Progenitor cell of endocrine pancreas (in vitro differentiated cells): ENCODE measurements at regions not wholly inside any gene's neighbourhood (a gene's known extent, or its start where the extent isn't known, plus 50 kb on each side); places are given as distances from the start of the nearest gene placed in this dataset.
A peak's percentile ranks its signal among the peaks of the same experiment; 100 is the strongest.
"Not testable (repeated sequence)": the region's sequence is repeated elsewhere in the genome, so short reads cannot be mapped to it uniquely, and the experiment has no call there.

Experiments used
- DNase-seq: peaks from one replicate; pipeline ENCODE4 v3.0.0; 2021; ENCODE audit warnings: low spot score; ENCODE audit not compliant: unreplicated experiment
- H3K27ac Mint-ChIP-seq: 2 replicates; pipeline ENCODE4 v1.8.0; 2021; ENCODE audit warnings: mild to moderate bottlenecking, moderate library complexity, mixed read lengths
- H3K27me3 Mint-ChIP-seq: 2 replicates; pipeline ENCODE4 v1.8.0; 2021; ENCODE audit warnings: mixed read lengths
- H3K36me3 Mint-ChIP-seq: 2 replicates; pipeline ENCODE4 v1.8.0; 2022; ENCODE audit warnings: mixed read lengths; ENCODE audit not compliant: insufficient read depth
- H3K4me1 Mint-ChIP-seq: 2 replicates; pipeline ENCODE4 v1.8.0; 2021; ENCODE audit warnings: low read depth, mixed read lengths
- H3K4me3 Mint-ChIP-seq: 2 replicates; pipeline ENCODE4 v1.8.0; 2021; ENCODE audit warnings: low read depth, mild to moderate bottlenecking, moderate library complexity, mixed read lengths
- H3K9me3 Mint-ChIP-seq: 2 replicates; pipeline ENCODE4 v1.8.0; 2021; ENCODE audit warnings: low read depth, mixed read lengths
- TF ChIP-seq, protein P1 (sequence below): fragments of 200-600 bp; sonication (generic); IDR thresholded peaks from one replicate; pipeline ENCODE4 v1.5.0; 2021; ENCODE audit warnings: antibody characterized with exemption, mild to moderate bottlenecking; ENCODE audit not compliant: unreplicated experiment

DNA sequence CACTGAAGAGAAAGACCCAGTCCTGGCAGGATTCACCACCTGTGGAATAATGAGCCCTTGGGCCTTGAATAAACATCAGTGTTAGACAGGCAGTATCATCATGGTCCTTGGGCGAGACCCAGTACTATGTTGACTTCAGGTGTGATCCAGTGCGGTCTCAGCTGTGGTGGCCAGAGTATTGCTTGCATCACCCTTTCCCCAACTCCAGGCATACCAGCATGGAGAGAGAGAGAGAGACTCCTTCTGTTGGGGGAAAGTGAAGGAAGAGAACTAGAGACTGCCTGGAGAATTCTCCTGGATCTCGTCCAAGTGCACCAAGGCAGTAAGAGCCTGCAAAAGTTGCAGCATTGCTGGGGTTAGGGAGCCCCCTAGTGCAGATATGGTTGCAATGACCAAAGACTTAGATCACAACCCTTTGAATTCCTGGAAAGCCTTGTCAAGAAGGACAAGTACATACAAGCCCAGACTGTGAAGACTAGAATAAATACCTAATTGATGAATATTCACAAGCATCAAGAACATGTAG is 61.1 kb upstream of the VAMP7 start:
- Mint-ChIP-seq H3K4me3 (no peak overlapping the region), H3K27ac (no peak overlapping the region)

DNA sequence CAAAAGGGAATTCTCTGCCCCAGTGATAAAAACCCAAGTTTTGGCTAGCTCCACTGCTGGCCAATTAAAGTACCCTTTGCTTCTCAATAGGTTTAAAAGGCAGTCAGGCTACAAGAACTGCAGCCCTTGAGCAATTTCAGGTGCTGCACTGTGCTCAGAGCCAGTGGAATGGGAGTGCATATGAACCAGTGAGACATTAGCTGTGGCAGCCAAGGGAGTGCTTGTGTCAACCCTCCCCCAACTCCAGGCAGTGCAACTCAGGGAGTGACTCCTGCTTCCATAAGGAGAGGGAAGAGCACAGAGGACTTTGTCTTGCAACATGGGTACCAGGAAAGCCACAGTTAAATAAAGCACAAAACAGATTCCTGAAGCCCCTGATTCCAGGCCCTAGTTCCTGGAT is 61.6 kb upstream of the VAMP7 start:
- no peak for DNase-seq
- no peaks in the 10 kb centered on the region for H3K36me3 Mint-ChIP-seq

More for the DNA sequence above, 61.1 kb upstream of the VAMP7 start:
- Mint-ChIP-seq H3K27me3 (no peaks in the 10 kb centered on the region), H3K4me1 (no peaks in the 10 kb centered on the region), H3K9me3 (peaks cover 45% of the 10 kb centered on the region), H3K36me3 (no peaks in the 10 kb centered on the region)
- TF ChIP-seq, protein P1, sequence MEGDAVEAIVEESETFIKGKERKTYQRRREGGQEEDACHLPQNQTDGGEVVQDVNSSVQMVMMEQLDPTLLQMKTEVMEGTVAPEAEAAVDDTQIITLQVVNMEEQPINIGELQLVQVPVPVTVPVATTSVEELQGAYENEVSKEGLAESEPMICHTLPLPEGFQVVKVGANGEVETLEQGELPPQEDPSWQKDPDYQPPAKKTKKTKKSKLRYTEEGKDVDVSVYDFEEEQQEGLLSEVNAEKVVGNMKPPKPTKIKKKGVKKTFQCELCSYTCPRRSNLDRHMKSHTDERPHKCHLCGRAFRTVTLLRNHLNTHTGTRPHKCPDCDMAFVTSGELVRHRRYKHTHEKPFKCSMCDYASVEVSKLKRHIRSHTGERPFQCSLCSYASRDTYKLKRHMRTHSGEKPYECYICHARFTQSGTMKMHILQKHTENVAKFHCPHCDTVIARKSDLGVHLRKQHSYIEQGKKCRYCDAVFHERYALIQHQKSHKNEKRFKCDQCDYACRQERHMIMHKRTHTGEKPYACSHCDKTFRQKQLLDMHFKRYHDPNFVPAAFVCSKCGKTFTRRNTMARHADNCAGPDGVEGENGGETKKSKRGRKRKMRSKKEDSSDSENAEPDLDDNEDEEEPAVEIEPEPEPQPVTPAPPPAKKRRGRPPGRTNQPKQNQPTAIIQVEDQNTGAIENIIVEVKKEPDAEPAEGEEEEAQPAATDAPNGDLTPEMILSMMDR, result peak; percentile 68
- peak; percentile 32 for DNase-seq

DNA sequence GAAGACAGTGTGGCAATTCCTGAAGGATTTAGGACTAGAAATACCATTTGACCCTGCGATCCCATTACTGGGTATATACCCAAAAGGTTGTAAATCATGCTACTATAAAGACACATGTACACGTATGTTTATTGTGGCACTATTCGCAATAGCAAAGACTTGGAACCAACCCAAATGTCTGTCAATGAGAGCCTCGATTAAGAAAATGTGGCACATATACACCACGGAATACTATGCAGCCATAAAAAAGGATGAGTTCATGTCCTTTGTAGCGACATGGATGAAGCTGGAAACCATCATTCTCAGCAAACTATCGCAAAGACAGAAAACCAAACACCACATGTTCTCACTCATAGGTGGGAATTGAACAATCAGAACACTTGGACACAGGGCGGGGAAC is 66.8 kb upstream of the VAMP7 start:
- peaks cover 38% of the 10 kb centered on the region for H3K9me3 Mint-ChIP-seq
- not testable (repeated sequence) for H3K36me3 Mint-ChIP-seq, DNase-seq, H3K27me3 Mint-ChIP-seq, H3K4me1 Mint-ChIP-seq, H3K27ac Mint-ChIP-seq, H3K4me3 Mint-ChIP-seq

More for the DNA sequence above, 61.6 kb upstream of the VAMP7 start:
- Mint-ChIP-seq H3K9me3 (peaks cover 42% of the 10 kb centered on the region), H3K27me3 (no peaks in the 10 kb centered on the region), H3K4me3 (no peak overlapping the region), H3K4me1 (no peaks in the 10 kb centered on the region), H3K27ac (no peak overlapping the region)
- TF ChIP-seq, protein P1, result no peak

DNA sequence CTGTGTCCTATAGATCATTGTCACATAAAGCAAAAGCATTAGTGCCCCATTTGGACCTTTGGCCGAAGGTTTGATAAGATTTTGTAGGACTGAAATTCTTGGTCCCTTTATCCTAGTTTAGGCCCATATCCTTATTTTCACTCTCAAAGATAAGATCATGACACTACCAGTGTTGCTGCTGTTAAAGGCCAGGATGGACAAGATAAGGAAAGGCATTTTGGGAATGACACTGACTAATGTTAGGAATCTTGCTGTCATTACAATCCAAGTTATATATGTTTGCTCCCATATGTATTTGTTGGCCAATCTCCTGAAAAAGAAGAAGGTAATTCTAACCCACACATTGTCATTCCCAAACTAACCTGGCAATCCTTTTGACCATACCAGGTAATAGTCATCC is 101.3 kb upstream of the VAMP7 start:
- Mint-ChIP-seq H3K27ac (no peak overlapping the region), H3K27me3 (no peaks in the 10 kb centered on the region), H3K4me1 (no peaks in the 10 kb centered on the region), H3K9me3 (peaks cover 18% of the 10 kb centered on the region), H3K36me3 (no peaks in the 10 kb centered on the region), H3K4me3 (no peak overlapping the region)
- TF ChIP-seq, protein P1, result no peak
- DNase-seq, result no peak

DNA sequence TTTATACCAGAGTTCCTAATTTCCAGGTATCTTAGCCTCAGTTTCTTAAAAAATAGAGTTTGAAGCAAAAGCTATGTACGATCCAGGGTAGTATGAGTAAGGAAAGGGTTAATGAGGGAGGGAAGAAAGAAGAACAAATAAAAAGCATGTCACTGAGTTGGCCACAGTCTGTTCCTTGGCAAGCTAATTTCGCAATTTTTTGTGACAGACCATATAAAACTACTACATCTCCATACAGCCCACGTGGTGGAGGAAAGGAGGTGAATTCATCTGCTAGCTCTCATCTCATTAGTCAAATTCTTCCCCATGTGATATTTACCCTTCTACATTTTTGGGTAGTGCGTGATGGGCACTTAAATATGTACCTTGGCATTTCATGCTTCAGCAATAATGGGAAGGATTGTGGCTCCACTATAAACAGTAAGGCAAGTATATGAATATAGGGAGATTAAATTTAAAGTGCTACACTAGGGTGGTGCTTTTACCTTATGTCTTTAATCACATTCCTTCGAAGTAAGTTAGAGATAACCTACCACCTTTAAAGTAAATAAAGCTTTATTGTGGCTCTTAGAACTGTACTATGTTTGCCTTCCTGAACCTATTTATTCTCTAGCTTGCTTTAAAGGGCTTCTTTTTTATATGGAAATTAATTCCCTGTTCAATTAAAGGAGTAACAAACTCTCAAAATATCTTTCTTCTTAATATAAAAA is 102.1 kb upstream of the VAMP7 start:
- Mint-ChIP-seq H3K27ac (no peak overlapping the region), H3K36me3 (no peaks in the 10 kb centered on the region), H3K4me3 (no peak overlapping the region)

More for the DNA sequence above, 102.1 kb upstream of the VAMP7 start:
- peaks cover 17% of the 10 kb centered on the region for H3K9me3 Mint-ChIP-seq
- TF ChIP-seq, protein P1, result no peak
- no peak for DNase-seq
- no peaks in the 10 kb centered on the region for H3K4me1 Mint-ChIP-seq
- no peaks in the 10 kb centered on the region for H3K27me3 Mint-ChIP-seq
